ENCODE measurements at regions not wholly inside any gene's neighbourhood (a gene's known extent, or its start where the extent isn't known, plus 50 kb on each side); places are given as distances from the start of the nearest gene placed in this dataset.

DNA sequence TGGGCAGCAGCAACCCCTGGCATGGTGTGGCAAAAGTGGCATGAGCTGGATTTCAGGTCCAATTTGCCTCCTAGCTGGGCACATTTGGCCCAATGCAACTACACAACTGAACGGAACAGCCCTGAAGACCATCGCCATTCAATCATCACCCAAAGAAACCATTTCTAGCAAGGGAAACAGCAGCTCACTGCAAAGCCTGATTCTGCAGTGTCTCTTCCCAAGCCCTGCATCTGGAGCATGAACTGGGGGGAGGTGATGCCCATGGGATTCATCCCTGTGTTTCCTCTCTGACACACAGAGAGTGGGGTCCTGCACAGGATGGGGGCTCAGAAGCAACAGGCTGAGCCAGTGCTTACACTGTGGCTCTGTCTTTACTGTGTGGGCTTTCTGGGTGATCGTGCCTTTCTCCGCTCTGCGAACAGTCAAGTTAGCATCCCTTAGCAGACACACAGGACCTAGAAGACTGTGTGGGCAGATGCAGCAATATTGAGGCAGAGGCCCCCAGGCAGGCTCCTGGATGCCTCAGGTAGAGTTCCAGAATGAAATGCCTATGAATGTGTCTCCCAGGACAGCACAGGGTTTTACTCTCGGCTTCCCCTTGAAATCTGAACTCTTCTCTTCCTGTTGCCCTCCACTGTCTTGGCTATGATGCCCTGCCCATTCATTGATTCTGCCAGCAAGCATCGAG, 91.1 kb upstream of the ALDH1A3 start (continued):
- TF ChIP-seq YY1 (IDR thresholded peaks at IDR 0.05; ENCODE audit: extremely low read depth, insufficient replicate concordance, low read depth, low read length) = no peak
- TF ChIP-seq TCF7L2 (IDR thresholded peaks at IDR 0.05; ENCODE audit: borderline replicate concordance, extremely low read depth, insufficient read depth, insufficient read length) = no peak

- Histone ChIP-seq H3K27me3 (ENCODE audit: insufficient read depth, low read length) (no peaks in the 10 kb centered on the region), H3K4me2 (ENCODE audit: low read length) (no peak overlapping the region), H3K4me1 (ENCODE audit: control insufficient read depth in 1 of 2, insufficient read depth in 2 of 2, low read length in 2 of 2) (peaks cover 0 to 2% of the 10 kb centered on the region in 2 experiments; a peak in 1 of 4 replicates), H3K9me2 (ENCODE audit: insufficient read depth) (no peaks in the 10 kb centered on the region), H3K4me3 (replicated peaks in 1 of 2; ENCODE audit: low read depth in 1 of 2, low read length in 2 of 2) (no peak overlapping the region), H3K27ac (ENCODE audit: low read depth, low read length) (no peak overlapping the region), H3K36me3 (ENCODE audit: control insufficient read depth in 1 of 2, insufficient read depth in 2 of 2, low read length in 2 of 2) (no peaks in the 10 kb centered on the region), H3K9me3 (ENCODE audit: control insufficient read depth in 1 of 2, insufficient read depth in 1 of 2, low read depth in 1 of 2, low read length in 2 of 2) (0 out of 4 replicates have a peak, but pooled peaks cover 0 to 3% of the 10 kb centered on the region in 2 experiments), H2AFZ (ENCODE audit: low read depth, low read length, poor library complexity, severe bottlenecking) (no peak overlapping the region), H4K20me1 (ENCODE audit: insufficient read depth) (no peaks in the 10 kb centered on the region), H3K79me2 (ENCODE audit: insufficient read depth, low read length) (no peaks in the 10 kb centered on the region), H3K9ac (ENCODE audit: low read length) (no peak overlapping the region)
- ChIA-PET POLR2A (no interaction called here), RAD21 (ENCODE audit: low non-redundant PET in 1 of 2, low total read pairs in 2 of 2, uncharacterized antibody in 2 of 2, unreplicated experiment in 2 of 2) (no interaction called here), CTCF (no interaction called here)
- DNase-seq (ENCODE audit: low read depth, low spot score) (no peak), ATAC-seq (no peak)
- BruUV-seq (replicated peaks) = no TSS peak
- intact Hi-C loops (cut with micrococcal nuclease) = no loop called here
- TF ChIP-seq, protein P1, sequence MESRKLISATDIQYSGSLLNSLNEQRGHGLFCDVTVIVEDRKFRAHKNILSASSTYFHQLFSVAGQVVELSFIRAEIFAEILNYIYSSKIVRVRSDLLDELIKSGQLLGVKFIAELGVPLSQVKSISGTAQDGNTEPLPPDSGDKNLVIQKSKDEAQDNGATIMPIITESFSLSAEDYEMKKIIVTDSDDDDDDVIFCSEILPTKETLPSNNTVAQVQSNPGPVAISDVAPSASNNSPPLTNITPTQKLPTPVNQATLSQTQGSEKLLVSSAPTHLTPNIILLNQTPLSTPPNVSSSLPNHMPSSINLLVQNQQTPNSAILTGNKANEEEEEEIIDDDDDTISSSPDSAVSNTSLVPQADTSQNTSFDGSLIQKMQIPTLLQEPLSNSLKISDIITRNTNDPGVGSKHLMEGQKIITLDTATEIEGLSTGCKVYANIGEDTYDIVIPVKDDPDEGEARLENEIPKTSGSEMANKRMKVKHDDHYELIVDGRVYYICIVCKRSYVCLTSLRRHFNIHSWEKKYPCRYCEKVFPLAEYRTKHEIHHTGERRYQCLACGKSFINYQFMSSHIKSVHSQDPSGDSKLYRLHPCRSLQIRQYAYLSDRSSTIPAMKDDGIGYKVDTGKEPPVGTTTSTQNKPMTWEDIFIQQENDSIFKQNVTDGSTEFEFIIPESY (IDR thresholded peaks at IDR 0.05; ENCODE audit: extremely low read depth, insufficient replicate concordance, low read length) = no peak
- TF ChIP-seq CEBPB (IDR thresholded peaks at IDR 0.05; ENCODE audit: low read depth) = no peak
- TF ChIP-seq, protein P2, sequence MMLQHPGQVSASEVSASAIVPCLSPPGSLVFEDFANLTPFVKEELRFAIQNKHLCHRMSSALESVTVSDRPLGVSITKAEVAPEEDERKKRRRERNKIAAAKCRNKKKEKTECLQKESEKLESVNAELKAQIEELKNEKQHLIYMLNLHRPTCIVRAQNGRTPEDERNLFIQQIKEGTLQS (IDR thresholded peaks at IDR 0.05) = no peak
- TF ChIP-seq, protein P3, sequence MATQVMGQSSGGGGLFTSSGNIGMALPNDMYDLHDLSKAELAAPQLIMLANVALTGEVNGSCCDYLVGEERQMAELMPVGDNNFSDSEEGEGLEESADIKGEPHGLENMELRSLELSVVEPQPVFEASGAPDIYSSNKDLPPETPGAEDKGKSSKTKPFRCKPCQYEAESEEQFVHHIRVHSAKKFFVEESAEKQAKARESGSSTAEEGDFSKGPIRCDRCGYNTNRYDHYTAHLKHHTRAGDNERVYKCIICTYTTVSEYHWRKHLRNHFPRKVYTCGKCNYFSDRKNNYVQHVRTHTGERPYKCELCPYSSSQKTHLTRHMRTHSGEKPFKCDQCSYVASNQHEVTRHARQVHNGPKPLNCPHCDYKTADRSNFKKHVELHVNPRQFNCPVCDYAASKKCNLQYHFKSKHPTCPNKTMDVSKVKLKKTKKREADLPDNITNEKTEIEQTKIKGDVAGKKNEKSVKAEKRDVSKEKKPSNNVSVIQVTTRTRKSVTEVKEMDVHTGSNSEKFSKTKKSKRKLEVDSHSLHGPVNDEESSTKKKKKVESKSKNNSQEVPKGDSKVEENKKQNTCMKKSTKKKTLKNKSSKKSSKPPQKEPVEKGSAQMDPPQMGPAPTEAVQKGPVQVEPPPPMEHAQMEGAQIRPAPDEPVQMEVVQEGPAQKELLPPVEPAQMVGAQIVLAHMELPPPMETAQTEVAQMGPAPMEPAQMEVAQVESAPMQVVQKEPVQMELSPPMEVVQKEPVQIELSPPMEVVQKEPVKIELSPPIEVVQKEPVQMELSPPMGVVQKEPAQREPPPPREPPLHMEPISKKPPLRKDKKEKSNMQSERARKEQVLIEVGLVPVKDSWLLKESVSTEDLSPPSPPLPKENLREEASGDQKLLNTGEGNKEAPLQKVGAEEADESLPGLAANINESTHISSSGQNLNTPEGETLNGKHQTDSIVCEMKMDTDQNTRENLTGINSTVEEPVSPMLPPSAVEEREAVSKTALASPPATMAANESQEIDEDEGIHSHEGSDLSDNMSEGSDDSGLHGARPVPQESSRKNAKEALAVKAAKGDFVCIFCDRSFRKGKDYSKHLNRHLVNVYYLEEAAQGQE (IDR thresholded peaks at IDR 0.05; ENCODE audit: low read depth) = no peak
Measured at GRCh38 chr15:100790786-100791265, 88.8 kb upstream of the ALDH1A3 start.
